K562 (cell line): ENCODE measurements at regions not wholly inside any gene's neighbourhood (a gene's known extent, or its start where the extent isn't known, plus 50 kb on each side); places are given as distances from the start of the nearest gene placed in this dataset.

Experiments used
- DDX20 ChIP-seq: fragments of 450-650 bp; IDR thresholded peaks from 2 replicates; pipeline ENCODE4 v1.6.1; 2016; ENCODE audit warnings: missing genetic modification characterization, low read depth, mild to moderate bottlenecking, missing compliant biosample characterization, moderate library complexity
- KLF16 ChIP-seq: IDR thresholded peaks from 2 replicates; pipeline ENCODE4 v1.6.1; 2016; ENCODE audit warnings: antibody characterized with exemption
- SMARCB1 ChIP-seq: IDR thresholded peaks from 2 replicates; pipeline ENCODE4 v1.6.1; 2011; ENCODE audit warnings: improper control_type of control experiment, low read depth; ENCODE audit not compliant: insufficient read length
- ZBTB40 ChIP-seq, 2 experiments: fragments of 450-650 bp in 1 of 2; sonication (generic) in 1 of 2; formaldehyde crosslinking in 1 of 2; IDR thresholded peaks; 2 replicates each; pipeline versions ENCODE4 v1.7.1 to v1.9.0; 2016 to 2022; ENCODE audit warnings: inconsistent platforms in 1 of 2, mild to moderate bottlenecking in 1 of 2, missing genetic modification reagents in 1 of 2
- ZBTB7A ChIP-seq: IDR thresholded peaks from 2 replicates; pipeline ENCODE4 v1.6.1; 2011; ENCODE audit warnings: low read depth, mild to moderate bottlenecking, low read length, moderate library complexity, borderline replicate concordance; ENCODE audit not compliant: control insufficient read depth

GRCh38 chr14:30417999-30418398 lies 141.0 kb upstream of the G2E3 start (continued):
- TF ChIP-seq ZBTB40 (IDR thresholded peaks at IDR 0.05) (no peak), ZBTB40 (CRISPR knock-in tag; IDR thresholded peaks at IDR 0.05) (no peak), KLF16 (no peak), ZBTB7A (no peak), DDX20 (tag) (no peak), SMARCB1 (no peak)
